H1 (cell line): ENCODE measurements at regions not wholly inside any gene's neighbourhood (a gene's known extent, or its start where the extent isn't known, plus 50 kb on each side); places are given as distances from the start of the nearest gene placed in this dataset.

ENCODE experiments used
- CEBPB ChIP-seq: IDR thresholded peaks from 2 replicates; pipeline ENCODE4 v1.6.1; 2012; ENCODE audit warnings: low read depth, low read length
- CREB1 ChIP-seq: IDR thresholded peaks from 2 replicates; pipeline ENCODE4 v1.6.1; 2012; ENCODE audit warnings: inconsistent platforms
- PHF8 ChIP-seq: fragments of 200-600 bp; sonication (generic); conservative IDR thresholded peaks from 2 replicates; pipeline ENCODE4 v1.7.1; 2012; ENCODE audit warnings: low read depth, mild to moderate bottlenecking, inconsistent platforms, low read length, moderate library complexity
- TAF1 ChIP-seq: IDR thresholded peaks from 2 replicates; pipeline ENCODE4 v1.6.1; 2011; ENCODE audit warnings: mild to moderate bottlenecking, low read depth, low read length
- USF2 ChIP-seq: IDR thresholded peaks from 2 replicates; pipeline ENCODE4 v1.6.1; 2011; ENCODE audit warnings: low read length, improper control_type of control experiment

- no peak for TF ChIP-seq CEBPB
- no peak for TF ChIP-seq TAF1
- no peak for TF ChIP-seq CREB1
- no peak for TF ChIP-seq PHF8
- no peak for TF ChIP-seq USF2
Measured at GRCh38 chr5:41637424-41637823, 127.0 kb upstream of the PLCXD3 start (continued).
